ENCODE measurements at regions not wholly inside any gene's neighbourhood (a gene's known extent, or its start where the extent isn't known, plus 50 kb on each side); places are given as distances from the start of the nearest gene placed in this dataset.

GRCh38 chr14:106216679-106217078 lies 690.3 kb downstream of the TMEM121 start:
- H3K4me2 ChIP-seq (ENCODE audit: low read depth, low read length) = no peak overlapping the region
- no peaks in the 10 kb centered on the region for H4K20me1 ChIP-seq (ENCODE audit: insufficient read depth, low read length)
- in situ Hi-C loops (cut with HindIII; ENCODE audit: extremely low pct_ligation_motif_present, low pct_unique_long_range_greater_than_20kb) (no loop called here), intact Hi-C loops (cut with micrococcal nuclease; ENCODE audit: unreplicated experiment) (no loop called here)
- ChIA-PET POLR2A (no interaction called here), CTCF (ENCODE audit: low intra/inter-chr PET ratio, low total read pairs) (no interaction called here)
- no peak overlapping the region for H3K9ac ChIP-seq (ENCODE audit: insufficient read depth, low read depth, low read length)
- H3K27ac ChIP-seq (ENCODE audit: extremely low read length, insufficient read depth, low read length) = no peak overlapping the region
- BruUV-seq (replicated peaks) = no TSS peak
- no peaks in the 10 kb centered on the region; a peak in 2 of 5 replicates for H3K27me3 ChIP-seq (ENCODE audit: control insufficient read depth in 1 of 2, insufficient read depth in 2 of 2, low read length in 2 of 2)
- no peaks in the 10 kb centered on the region for H3K9me3 ChIP-seq (ENCODE audit: low read length)
- no peaks in the 10 kb centered on the region for H3K79me2 ChIP-seq (ENCODE audit: insufficient read depth, low read length)
- H3K36me3 ChIP-seq (replicated peaks in 1 of 2; ENCODE audit: control insufficient read depth in 1 of 2, insufficient read depth in 2 of 2, low read length in 2 of 2) = no peaks in the 10 kb centered on the region
- DNase-seq (ENCODE audit: low spot score) (no peak), ATAC-seq (no peak), FAIRE-seq (no peak)
- no peaks in the 10 kb centered on the region for H3K4me1 ChIP-seq (ENCODE audit: insufficient read depth, low read length)
- H3K4me3 ChIP-seq (replicated peaks in 1 of 3; ENCODE audit: insufficient read depth in 1 of 3, low read depth in 2 of 3, low read length in 3 of 3) = no peak overlapping the region
- WGBS (ENCODE audit: low lambda C conversion rate) = 0% methylated on average over 1 of the region's 1 CpG
- no peak overlapping the region for H2AFZ ChIP-seq (ENCODE audit: low read length)
- TF ChIP-seq, protein P1, sequence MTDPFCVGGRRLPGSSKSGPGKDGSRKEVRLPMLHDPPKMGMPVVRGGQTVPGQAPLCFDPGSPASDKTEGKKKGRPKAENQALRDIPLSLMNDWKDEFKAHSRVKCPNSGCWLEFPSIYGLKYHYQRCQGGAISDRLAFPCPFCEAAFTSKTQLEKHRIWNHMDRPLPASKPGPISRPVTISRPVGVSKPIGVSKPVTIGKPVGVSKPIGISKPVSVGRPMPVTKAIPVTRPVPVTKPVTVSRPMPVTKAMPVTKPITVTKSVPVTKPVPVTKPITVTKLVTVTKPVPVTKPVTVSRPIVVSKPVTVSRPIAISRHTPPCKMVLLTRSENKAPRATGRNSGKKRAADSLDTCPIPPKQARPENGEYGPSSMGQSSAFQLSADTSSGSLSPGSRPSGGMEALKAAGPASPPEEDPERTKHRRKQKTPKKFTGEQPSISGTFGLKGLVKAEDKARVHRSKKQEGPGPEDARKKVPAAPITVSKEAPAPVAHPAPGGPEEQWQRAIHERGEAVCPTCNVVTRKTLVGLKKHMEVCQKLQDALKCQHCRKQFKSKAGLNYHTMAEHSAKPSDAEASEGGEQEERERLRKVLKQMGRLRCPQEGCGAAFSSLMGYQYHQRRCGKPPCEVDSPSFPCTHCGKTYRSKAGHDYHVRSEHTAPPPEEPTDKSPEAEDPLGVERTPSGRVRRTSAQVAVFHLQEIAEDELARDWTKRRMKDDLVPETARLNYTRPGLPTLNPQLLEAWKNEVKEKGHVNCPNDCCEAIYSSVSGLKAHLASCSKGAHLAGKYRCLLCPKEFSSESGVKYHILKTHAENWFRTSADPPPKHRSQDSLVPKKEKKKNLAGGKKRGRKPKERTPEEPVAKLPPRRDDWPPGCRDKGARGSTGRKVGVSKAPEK (CRISPR knock-in tag; IDR thresholded peaks at IDR 0.05; ENCODE audit: borderline replicate concordance) = no peak
- no peak for TF ChIP-seq ZNF83 (CRISPR knock-in tag; IDR thresholded peaks at IDR 0.05; ENCODE audit: borderline replicate concordance)
- TF ChIP-seq, protein P2, sequence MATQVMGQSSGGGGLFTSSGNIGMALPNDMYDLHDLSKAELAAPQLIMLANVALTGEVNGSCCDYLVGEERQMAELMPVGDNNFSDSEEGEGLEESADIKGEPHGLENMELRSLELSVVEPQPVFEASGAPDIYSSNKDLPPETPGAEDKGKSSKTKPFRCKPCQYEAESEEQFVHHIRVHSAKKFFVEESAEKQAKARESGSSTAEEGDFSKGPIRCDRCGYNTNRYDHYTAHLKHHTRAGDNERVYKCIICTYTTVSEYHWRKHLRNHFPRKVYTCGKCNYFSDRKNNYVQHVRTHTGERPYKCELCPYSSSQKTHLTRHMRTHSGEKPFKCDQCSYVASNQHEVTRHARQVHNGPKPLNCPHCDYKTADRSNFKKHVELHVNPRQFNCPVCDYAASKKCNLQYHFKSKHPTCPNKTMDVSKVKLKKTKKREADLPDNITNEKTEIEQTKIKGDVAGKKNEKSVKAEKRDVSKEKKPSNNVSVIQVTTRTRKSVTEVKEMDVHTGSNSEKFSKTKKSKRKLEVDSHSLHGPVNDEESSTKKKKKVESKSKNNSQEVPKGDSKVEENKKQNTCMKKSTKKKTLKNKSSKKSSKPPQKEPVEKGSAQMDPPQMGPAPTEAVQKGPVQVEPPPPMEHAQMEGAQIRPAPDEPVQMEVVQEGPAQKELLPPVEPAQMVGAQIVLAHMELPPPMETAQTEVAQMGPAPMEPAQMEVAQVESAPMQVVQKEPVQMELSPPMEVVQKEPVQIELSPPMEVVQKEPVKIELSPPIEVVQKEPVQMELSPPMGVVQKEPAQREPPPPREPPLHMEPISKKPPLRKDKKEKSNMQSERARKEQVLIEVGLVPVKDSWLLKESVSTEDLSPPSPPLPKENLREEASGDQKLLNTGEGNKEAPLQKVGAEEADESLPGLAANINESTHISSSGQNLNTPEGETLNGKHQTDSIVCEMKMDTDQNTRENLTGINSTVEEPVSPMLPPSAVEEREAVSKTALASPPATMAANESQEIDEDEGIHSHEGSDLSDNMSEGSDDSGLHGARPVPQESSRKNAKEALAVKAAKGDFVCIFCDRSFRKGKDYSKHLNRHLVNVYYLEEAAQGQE (IDR thresholded peaks at IDR 0.05; ENCODE audit: borderline replicate concordance in 1 of 2, low read depth in 1 of 2, low read length in 2 of 2) = no peak
- TF ChIP-seq ZNF841 (CRISPR knock-in tag; IDR thresholded peaks at IDR 0.05; ENCODE audit: borderline replicate concordance) = no peak
- TF ChIP-seq SRSF9 (IDR thresholded peaks at IDR 0.05; ENCODE audit: borderline replicate concordance, insufficient read depth, low read depth, low read length, poor library complexity, severe bottlenecking) = no peak
- TF ChIP-seq, protein P3, sequence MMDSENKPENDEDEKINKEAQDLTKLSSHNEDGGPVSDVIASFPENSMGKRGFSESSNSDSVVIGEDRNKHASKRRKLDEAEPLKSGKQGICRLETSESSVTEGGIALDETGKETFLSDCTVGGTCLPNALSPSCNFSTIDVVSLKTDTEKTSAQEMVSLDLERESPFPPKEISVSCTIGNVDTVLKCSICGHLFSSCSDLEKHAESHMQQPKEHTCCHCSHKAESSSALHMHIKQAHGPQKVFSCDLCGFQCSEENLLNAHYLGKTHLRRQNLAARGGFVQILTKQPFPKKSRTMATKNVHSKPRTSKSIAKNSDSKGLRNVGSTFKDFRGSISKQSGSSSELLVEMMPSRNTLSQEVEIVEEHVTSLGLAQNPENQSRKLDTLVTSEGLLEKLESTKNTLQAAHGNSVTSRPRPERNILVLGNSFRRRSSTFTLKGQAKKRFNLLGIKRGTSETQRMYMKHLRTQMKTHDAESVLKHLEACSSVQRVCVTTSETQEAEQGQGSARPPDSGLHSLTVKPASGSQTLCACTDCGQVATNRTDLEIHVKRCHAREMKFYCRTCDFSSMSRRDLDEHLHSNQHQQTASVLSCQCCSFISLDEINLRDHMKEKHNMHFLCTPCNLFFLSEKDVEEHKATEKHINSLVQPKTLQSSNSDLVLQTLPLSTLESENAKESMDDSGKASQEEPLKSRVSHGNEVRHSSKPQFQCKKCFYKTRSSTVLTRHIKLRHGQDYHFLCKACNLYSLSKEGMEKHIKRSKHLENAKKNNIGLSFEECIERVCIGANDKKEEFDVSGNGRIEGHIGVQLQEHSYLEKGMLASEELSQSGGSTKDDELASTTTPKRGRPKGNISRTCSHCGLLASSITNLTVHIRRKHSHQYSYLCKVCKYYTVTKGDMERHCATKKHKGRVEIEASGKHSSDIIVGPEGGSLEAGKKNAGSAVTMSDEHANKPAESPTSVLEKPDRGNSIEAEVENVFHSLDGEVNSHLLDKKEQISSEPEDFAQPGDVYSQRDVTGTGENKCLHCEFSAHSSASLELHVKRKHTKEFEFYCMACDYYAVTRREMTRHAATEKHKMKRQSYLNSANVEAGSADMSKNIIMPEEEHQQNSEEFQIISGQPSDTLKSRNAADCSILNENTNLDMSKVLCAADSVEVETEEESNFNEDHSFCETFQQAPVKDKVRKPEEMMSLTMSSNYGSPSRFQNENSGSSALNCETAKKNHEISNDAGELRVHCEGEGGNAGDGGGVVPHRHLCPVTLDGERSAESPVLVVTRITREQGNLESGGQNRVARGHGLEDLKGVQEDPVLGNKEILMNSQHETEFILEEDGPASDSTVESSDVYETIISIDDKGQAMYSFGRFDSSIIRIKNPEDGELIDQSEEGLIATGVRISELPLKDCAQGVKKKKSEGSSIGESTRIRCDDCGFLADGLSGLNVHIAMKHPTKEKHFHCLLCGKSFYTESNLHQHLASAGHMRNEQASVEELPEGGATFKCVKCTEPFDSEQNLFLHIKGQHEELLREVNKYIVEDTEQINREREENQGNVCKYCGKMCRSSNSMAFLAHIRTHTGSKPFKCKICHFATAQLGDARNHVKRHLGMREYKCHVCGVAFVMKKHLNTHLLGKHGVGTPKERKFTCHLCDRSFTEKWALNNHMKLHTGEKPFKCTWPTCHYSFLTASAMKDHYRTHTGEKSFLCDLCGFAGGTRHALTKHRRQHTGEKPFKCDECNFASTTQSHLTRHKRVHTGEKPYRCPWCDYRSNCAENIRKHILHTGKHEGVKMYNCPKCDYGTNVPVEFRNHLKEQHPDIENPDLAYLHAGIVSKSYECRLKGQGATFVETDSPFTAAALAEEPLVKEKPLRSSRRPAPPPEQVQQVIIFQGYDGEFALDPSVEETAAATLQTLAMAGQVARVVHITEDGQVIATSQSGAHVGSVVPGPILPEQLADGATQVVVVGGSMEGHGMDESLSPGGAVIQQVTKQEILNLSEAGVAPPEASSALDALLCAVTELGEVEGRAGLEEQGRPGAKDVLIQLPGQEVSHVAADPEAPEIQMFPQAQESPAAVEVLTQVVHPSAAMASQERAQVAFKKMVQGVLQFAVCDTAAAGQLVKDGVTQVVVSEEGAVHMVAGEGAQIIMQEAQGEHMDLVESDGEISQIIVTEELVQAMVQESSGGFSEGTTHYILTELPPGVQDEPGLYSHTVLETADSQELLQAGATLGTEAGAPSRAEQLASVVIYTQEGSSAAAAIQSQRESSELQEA (CRISPR knock-in tag; IDR thresholded peaks at IDR 0.05; ENCODE audit: not compliant biosample characterization) = no peak
- no peak for TF ChIP-seq E2F5 (CRISPR knock-in tag; conservative IDR thresholded peaks at IDR 0.05)

Measured in HepG2 (cell line).